ENCODE measurements at regions not wholly inside any gene's neighbourhood (a gene's known extent, or its start where the extent isn't known, plus 50 kb on each side); places are given as distances from the start of the nearest gene placed in this dataset.
"Not testable (repeated sequence)": the region's sequence is repeated elsewhere in the genome, so short reads cannot be mapped to it uniquely, and the experiment has no call there.

DNA sequence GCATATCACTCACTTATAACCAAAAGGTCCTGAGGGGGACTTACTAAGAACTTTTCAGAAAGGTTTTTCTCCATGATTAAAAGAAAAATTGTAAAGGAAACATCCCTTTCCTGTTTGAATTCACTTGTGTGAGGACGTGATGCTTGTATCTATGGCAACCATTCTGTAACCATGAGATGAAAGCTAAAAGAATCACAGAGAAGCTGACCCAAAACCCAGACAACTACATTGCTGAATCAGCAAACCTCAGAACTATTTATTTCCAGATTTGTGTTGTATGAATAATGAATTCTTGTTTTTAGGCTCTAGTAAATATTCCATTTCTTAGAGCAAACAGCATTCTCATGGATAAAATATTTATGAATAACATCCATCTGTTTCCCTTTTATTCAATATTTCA, 91.2 kb downstream of the RCHY1 start:
- DNase-seq: no peak

DNA sequence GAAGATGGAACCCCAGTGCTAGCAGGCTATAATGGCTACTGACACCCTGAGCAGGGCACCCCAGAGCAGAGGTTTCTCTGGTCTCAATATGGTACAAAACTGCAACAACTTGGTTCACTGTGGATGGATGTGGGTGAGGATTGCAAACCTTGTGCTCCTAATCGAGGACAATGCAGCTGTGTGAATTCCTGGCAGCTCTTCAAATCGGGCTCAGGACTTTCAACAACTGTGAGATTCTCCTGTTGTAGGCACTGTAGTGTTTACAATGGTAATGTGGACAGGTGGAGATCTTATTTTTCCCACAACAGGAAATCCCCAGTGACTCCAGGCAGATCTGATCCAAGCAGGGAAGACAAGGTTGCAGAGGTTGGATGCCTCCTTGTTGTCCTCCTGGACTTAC, 101.5 kb downstream of the RCHY1 start:
- DNase-seq: no peak

DNA sequence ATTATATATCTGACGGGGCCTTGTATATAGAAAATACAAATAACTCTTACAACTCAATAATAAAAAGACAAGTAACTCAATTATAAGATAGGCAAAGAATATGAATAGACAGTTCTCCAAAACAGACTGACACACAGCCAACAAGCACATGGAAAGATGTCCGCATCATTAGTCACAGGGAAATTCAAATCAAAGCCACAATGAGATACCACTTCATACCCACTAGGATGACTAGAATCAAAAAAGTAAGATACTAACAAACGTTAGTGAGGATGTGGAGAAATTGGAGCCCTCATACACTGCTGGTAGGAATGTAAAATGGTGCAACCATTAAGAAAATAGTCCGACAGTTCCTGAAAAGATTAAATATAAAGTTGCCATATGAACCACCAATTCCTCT, 115.7 kb downstream of the RCHY1 start:
- DNase-seq: no peak

DNA sequence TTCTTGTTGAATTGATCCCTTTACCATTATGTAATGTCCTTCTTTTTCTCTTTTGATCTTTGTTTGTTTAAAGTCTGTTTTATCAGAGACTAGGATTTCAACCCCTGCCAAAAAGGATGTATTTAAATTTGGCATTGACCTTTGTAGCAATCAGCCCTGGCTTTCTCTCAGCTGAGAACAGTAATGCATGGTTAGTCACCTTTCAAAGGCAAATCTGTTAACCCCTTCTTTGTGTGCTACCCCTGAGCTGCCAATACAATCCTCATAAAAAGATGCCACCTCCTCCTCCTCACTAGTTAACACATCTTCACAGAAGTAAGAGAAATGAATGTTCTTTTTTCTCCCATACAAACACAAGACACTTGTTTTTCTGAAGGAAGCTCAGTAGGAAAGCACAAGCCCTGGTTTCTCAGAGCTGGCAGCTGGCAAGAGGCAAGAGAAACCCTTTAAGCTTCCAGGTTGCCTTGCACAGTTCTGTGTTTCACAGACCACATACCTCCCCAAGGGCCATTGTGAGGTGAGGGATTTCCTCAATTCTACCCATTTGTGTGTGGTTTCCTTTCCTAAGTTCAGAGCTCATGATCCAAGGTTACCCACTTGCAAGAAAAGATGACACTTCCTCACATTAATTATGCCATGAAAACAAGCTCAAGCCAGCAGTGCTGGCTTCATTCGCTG, 122.6 kb downstream of the RCHY1 start:
- no peak for DNase-seq

DNA sequence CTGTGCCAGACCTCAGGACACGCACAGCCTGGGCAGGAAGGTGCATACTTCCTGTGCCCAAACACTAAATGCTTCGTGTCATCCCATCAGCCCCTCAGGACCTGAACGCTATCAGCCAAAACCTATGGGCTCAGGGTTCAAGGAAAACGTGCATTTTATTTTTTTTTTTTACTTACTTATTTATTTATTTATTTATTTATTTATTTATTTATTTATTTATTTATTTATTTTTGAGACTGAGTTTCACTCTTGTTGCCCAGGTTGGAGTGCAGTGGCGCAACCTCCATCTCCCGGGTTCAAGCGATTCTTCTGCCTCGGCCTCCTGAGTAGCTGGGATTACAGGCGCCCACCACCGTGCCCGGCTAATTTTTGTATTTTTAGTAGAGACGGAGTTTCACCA, 127.8 kb downstream of the RCHY1 start:
- not testable (repeated sequence) for DNase-seq

DNA sequence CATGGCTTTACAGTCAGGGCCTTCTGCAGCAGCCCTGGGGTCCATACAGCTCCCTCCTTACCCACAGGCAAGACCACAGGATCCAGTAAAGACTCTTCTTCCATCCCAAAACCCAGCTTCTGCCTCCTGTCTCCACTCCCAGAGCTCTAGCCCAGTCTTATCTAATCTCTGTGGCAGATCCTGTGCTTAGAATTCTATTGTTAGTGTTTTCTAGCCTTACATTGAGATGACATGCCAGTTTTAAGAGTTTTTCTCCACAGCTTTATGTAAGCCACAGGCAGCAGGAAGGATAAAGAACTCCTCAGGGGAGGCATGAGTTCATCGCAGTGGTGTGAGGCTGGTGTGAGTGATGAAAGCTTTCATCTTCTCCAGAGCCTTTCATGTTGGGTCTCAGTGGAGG, 129.1 kb downstream of the RCHY1 start:
- DNase-seq: no peak

DNA sequence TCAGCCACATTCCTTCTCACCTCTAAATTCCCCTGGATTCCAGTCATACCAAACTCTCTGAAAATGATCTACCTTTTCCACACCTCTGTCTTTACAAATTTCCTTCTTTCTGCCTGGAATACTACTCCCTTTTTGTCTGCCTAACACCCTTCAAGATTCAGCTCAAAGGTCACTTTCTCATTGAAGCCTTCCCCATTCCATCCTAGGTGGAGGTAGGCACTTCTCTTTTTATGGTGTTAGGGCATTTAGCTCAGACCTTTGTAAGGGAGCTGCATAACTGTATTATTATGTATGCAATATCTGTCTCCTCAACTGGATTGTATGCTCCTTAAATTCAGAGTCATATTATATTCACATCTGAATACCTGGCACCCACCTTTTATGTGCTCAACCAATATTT, 137.7 kb downstream of the RCHY1 start:
- DNase-seq: no peak

DNA sequence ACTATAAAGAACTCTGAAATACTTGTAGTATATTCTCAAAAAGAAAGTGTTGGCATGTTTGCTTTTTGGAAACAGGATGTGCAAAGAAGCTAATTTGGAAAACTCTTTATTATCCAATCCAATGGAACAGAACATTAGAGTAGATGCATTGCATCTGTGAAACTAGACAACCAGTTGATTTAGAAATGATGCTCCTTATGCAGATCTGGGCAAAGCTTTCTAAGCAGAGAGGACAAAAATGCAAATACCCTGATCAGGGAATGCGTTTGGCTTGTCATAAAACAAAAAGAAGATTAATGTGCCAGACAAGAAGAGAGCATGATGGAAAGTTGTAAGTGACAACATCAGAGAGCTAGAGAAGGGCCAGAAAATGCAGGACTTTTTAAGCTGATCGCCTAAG, 142.3 kb downstream of the RCHY1 start:
- no peak for DNase-seq

DNA sequence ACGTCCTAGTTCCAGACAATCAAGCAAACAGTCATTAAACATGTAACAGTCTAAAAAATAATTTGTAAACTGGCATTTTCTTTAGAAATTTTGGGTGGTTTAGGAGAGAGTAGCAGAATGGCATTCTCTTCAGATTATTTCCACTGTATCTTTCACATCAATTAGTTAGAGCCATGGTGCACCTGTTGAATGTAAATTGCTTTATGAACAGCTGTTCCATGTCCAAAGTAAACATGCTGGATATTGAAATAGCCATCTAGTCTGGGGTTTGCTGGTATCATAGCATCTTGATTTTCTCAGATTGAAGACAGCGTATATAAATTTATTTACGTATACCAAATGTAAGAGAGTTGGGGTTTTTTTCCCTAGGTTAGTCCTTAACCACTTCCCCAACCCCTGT, 143.6 kb downstream of the RCHY1 start:
- no peak for DNase-seq

DNA sequence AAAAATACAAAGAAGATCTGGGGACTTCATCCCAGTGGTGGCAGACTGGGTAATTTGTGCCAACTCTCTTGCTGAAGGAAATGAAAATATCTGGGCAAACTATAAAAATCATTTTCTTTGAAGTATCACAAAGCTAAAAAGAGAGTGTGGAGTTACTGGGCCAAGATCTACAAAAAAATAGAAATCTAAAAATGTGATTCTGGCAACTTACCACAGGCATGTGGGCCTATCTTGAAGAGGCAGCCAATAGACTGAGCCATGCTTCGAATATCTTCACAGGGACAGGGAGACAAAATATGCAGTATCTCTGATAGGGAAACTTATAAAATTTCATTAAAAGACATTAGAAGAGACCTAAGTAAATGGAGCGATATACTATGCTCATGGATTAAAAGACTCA, 168.8 kb downstream of the RCHY1 start:
- no peak for DNase-seq

DNA sequence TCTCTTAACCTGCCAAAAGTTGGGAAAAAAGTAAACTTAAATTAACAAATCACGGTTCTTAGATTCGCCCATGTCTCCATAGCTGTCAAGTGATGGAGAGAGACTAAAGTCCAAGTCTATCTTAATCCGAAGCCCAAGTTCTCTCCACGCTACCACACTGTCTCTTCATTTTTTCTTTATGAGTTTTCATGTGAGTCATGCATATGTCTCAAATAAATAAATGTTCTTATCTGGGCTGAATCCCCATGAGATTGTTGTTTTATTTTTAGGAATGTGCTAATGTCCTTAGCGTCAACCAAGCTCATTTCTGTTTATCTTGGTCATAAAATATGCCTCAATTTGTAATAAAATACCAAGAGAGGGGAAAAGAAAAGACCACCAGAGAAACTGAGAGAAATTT, 169.3 kb downstream of the RCHY1 start:
- DNase-seq: no peak

DNA sequence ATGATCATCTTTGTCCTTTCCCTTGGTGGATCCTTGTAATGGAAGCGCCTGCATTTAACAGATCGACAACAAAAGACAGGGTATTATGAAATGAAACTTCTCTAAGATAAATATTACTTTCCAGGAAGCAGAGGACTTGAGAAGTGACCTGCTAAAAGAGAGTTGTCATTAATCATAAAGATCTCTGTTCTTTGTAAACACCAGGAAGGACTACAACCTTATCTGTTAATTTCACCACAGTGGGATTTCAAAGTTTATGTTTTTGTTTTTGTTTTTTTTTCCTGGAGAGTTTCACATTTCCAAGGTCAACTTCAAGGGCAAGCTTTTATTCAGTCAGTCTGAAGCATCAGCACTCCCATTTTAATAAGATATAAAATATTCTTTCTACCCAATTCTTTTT, 170.9 kb downstream of the RCHY1 start:
- DNase-seq: no peak

DNA sequence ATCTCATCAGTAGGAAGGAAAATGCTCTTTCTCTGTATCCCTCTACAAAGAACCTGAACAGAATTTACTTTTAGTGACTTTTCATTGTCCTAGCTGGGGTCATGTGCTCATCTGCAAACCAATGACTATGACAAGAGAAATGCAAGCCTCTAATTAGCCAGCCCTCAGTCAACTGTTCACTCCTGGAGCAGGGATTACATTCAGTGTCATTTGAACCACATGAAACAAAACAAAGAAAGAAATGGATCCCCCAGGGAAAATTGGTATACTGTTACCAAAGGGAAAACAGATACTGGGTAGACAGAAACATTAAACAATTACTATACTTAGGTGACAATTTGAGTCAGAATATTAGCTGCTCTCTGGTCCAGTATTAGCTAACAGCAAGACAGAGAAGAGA, 173.6 kb downstream of the RCHY1 start:
- no peak for DNase-seq

DNA sequence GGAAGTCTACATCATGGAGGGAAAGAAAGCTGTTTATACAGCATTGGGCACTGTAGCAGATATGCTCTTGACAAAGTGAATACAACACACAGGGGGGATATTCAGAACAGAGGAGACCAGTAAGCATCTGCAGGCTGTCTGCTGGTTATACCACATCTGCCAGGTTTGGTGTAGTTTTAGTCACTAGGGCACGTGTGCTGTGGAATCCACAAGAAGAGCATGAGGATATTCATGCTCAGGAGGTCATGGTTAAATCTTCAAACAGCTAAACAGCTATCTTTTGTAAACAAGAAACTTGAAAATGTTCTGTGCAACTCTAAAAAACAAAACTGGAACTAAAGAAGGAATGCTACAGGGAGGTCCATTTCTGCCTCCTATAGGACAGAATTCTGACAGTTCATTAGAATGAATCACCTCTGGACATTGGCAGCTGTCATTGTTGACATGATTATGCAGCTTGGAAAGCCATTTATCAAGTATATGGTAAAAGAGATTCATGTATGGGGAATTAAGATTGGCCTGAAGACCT, 175.8 kb downstream of the RCHY1 start:
- no peak for DNase-seq

DNA sequence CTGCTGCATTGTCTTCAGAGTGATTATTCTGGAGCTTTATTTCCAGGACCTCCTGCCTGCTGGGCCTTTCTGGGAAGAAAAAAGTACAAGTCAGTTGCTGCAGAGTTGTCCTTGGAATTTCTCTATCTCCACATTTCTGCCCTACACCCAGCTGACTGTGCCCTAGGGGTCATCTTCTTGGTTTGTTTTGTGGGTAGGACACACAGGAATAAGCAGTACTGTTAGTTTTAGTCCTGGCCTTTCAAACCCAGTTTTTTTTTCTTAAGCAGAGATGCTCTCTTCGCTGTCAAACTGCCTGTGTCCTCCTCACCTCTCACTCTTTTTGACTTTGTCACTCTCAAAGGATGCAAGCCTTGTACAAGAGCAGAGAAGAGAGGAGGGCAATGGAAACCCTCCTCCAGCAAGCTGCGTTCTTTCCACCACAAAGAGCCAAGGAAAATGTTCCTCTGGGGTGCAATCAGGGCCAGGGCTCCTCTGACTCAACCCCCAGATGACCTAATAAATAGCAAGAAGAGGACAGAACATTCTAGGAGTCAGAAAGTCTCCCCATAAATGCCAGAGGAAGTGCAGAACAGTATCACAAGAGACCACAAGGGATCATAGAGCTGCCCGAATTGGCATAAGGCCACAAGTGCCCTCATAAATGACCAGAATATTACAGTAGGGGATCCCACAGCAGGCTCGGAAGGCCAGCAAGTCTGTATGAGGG, 186.2 kb downstream of the RCHY1 start:
- no peak for DNase-seq

DNA sequence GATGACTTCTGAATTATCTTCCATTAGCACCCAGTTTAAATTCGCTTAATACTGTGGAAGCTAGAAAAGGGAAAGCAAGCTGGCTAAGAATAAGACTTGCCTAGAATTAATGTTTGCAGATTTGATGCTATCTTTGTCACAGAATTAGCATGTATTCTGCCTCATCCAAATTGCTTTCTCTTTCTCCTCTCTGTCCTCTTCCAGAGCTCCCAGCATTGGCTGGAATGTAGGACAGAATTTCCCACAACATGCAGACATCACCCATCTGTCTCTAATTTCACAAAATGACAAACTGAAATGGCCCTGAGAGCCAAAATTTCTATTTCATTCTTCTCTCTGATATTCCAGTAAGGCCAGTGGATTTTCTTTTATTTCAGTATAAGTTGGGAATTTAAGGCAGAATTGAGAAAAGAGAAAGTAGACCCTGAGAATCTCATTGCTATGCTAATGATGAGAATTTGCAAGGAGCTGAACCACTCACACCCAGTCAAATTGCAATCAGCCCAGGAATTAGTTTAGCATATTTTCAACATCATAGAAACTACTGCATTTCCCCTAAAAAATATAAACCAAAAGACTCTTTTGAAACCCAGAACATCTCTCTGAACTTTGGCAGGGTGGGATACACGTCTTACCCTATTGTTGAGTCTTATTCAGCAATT, 188.8 kb downstream of the RCHY1 start:
- no peak for DNase-seq

DNA sequence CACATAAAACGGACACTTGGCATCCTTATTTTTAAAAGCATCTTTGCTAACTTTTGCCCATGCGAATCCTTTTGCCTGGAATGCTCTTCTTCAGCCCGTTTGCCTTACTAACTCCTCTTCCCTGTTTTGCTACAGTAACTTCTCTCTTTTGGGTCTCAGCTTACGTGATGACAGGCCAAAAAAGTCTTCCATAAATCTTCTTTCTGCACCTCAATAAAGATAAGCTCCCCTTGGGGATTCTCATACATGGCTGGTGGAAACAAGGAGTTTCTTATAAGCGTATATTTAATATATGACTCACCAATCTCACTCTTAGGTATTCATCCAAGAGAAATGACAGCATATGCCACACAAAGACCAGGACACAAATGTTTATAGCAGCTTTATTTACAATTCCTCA, 192.7 kb downstream of the RCHY1 start:
- DNase-seq: no peak

DNA sequence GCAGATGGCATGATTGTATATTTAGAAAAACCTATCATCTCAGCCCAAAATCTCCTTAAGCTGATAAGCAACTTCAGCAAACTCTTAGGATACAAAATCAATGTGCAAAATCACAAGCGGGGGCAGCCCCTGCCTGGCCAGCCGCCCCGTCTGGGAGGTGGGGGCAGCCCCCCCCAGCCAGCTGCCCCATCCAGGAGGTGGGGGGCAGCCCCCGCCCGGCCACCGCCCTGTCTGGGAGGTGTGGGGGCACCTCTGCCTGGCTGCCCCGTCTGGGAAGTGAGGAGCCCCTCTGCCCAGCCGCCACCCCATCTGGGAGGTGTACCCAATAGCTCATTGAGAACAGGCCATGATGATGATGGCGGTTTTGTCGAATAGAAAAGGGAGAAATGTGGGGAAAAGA, 196.6 kb downstream of the RCHY1 start:
- not testable (repeated sequence) for DNase-seq

DNA sequence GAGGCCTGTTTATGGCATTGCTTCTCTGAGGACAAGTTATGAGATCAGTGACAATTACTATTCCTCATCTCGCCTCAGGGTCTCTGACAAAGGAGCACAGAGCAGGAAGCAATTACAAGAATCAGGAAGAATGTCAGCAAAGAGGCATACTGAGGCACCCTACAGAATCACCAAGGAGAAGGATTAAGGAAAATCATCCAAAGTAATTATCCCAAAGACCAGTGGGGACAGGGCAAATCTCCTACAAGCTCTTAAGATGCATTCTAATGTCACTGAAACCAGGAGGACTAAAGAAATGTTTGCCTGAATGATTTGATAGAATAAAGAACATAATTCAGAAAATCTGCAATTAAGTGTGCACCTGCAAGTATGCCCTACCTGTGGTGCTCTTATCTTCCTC, 206.2 kb downstream of the RCHY1 start:
- DNase-seq: no peak

DNA sequence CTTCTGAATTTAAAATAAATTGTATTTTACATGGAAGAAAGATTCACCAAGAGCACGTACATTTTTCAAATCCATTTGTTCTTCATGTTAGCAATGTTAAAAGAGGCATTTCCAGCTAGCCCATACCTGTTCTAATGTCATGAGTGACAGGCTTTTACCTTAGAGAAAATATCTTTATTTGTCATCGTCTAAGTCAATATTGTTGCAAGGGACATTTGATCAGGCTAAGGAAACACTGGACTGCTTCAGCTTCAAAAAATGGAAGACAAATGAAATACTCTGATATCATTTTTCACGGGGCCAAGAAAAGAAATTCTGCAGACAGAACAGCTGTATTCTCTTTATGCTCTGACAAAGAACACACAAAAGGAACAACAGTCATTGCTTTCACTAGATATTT, 207.7 kb downstream of the RCHY1 start:
- no peak for DNase-seq

DNA sequence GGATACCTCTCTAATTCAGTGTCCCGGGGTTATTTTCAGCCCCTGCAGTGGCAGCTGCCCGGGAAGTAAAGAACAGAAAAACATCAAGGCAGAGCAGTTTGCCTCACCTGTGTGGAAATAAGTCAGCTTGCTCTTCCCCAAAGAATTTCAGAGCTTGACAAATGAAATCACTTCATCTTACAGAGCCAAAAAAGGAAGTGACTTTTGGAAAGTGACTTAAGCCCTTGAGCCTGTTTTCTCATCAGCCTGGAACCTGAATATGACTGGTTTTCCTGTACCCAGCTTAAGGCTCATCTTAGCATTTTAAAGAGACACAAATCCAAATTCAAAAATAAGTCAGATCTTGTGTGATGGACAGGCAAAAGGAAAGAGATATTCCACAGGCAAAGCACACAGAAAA, 211.6 kb downstream of the RCHY1 start:
- DNase-seq: no peak

DNA sequence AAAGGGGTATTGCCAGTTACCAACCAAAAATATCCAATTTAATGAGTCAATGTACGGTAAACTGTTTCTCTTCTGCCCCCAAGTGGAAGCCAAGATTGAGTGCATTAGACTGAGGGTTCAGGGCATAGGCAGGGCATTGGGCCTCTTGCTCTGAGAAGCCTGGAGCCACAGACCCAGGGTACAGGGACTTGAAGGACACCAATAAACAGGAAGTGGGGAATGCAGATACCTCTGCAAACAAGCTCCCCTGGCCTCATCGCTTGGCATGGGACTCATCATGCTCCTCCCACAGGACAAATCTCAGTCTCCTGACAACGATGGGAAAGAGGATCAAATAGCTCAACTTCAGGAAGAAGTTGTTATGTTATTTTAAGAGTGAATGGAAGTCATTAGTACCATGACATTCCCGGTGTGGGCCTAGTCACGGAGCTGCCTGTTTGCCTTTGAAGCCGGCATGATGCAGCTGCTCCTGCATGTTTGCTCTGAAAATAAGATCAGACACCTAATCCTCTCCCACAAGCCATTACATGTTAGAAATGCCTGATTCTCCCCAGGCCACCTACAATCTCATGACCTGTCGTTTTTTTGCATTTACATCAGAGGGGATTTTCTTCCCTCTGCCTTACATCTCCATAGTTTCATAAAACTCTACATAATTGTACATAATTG, 224.2 kb downstream of the RCHY1 start:
- no peak for DNase-seq

DNA sequence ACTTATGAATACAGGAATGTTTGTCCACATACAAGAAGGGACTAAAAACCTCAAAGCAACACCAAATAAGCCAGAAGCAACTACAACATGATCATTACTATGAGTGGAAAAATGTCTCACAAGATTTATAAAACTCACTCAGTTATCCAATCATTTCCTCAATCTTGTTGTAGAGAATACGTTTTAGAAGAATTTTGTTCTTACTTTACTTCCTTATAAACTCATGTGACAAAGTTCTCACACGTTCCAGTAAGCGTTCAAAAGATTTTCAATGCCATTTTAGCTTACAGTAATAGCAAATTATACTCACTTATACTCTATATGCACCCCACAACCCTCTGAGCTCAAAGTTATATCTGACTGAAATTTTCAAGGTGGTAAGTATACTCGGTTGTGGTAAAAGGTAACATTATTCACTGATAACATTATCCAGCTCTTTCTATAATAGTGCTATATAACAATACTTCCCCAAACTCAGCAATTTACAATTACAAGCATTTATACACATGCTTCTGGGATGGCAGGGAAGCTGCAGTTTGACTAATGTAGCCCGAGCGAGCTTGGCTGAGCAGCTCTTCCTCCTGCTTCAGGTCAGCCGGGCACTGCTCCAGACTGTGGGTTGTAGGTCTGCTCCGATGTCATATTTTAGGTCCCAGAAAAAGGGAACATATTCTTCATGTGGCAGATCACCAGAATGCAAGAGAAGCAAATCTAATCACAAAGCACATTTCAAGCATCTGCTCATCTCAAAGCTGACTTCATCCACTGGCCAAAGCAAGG, 226.3 kb downstream of the RCHY1 start:
- no peak for DNase-seq
